ENCODE measurements at regions not wholly inside any gene's neighbourhood (a gene's known extent, or its start where the extent isn't known, plus 50 kb on each side); places are given as distances from the start of the nearest gene placed in this dataset.

DNA sequence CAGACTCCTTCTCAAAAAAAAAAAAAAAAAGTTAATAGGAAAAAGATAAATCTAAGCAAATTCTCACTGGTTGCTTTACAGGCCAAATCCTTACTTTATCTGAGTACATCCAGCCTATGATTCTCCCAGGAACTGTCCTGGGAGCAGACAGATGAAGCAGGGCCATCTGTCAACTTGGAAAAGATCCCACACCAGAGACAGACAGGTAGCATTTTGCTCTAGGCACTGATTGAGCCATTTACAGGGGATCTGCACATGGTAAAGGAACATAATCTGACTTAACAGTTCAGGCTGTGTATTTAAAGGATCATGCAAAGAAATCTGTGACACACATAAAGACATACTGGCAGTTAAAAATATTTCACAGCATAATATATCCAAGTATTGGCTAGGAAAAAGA, 1006.5 kb downstream of the TBL1XR1 start:
- TF ChIP-seq YY1 (IDR thresholded peaks at IDR 0.05; ENCODE audit: insufficient read depth, insufficient read length) (no peak), ZNF274 (IDR thresholded peaks at IDR 0.05; ENCODE audit: low read depth, low read length) (no peak), SUZ12 (IDR thresholded peaks at IDR 0.05; ENCODE audit: extremely low read depth, insufficient read depth, insufficient read length) (no peak)
- no peak for DNase-seq (ENCODE audit: low read depth, low spot score)
- H3K4me3 ChIP-seq (ENCODE audit: insufficient read length, low read depth) = no peak overlapping the region

GRCh38 chr3:176183181-176183580, 1014.1 kb downstream of the TBL1XR1 start:
- no peak for DNase-seq (ENCODE audit: low read depth, low spot score)

More for the DNA sequence above, 1006.5 kb downstream of the TBL1XR1 start:
- Histone ChIP-seq H3K9me3 (ENCODE audit: insufficient read depth, low read length) (no peaks in the 10 kb centered on the region), H3K9ac (ENCODE audit: insufficient read length, low read depth) (no peak overlapping the region), H3K27me3 (ENCODE audit: insufficient read depth, insufficient read length) (no peaks in the 10 kb centered on the region), H3K4me1 (ENCODE audit: insufficient read depth, insufficient read length) (no peaks in the 10 kb centered on the region), H3K36me3 (ENCODE audit: insufficient read depth, insufficient read length, low read length) (no peaks in the 10 kb centered on the region)

GRCh38 chr3:176174060-176174459, 1023.2 kb downstream of the TBL1XR1 start:
- no peak overlapping the region for H3K4me3 ChIP-seq (ENCODE audit: insufficient read length, low read depth)
- no peaks in the 10 kb centered on the region for H3K4me1 ChIP-seq (ENCODE audit: insufficient read depth, insufficient read length)
- TF ChIP-seq YY1 (IDR thresholded peaks at IDR 0.05; ENCODE audit: insufficient read depth, insufficient read length) (no peak), ZNF274 (IDR thresholded peaks at IDR 0.05; ENCODE audit: low read depth, low read length) (no peak), SUZ12 (IDR thresholded peaks at IDR 0.05; ENCODE audit: extremely low read depth, insufficient read depth, insufficient read length) (no peak)
- H3K36me3 ChIP-seq (ENCODE audit: insufficient read depth, insufficient read length, low read length) = no peaks in the 10 kb centered on the region
- no peaks in the 10 kb centered on the region for H3K9me3 ChIP-seq (ENCODE audit: insufficient read depth, low read length)
- no peaks in the 10 kb centered on the region for H3K27me3 ChIP-seq (ENCODE audit: insufficient read depth, insufficient read length)
- H3K9ac ChIP-seq (ENCODE audit: insufficient read length, low read depth) = no peak overlapping the region
- no peak for DNase-seq (ENCODE audit: low read depth, low spot score)

More at GRCh38 chr3:176183181-176183580, 1014.1 kb downstream of the TBL1XR1 start:
- Histone ChIP-seq H3K9me3 (ENCODE audit: insufficient read depth, low read length) (no peaks in the 10 kb centered on the region), H3K9ac (ENCODE audit: insufficient read length, low read depth) (no peak overlapping the region), H3K36me3 (ENCODE audit: insufficient read depth, insufficient read length, low read length) (no peaks in the 10 kb centered on the region), H3K4me1 (ENCODE audit: insufficient read depth, insufficient read length) (no peaks in the 10 kb centered on the region), H3K4me3 (ENCODE audit: insufficient read length, low read depth) (no peak overlapping the region), H3K27me3 (ENCODE audit: insufficient read depth, insufficient read length) (no peaks in the 10 kb centered on the region)
- TF ChIP-seq YY1 (IDR thresholded peaks at IDR 0.05; ENCODE audit: insufficient read depth, insufficient read length) (no peak), ZNF274 (IDR thresholded peaks at IDR 0.05; ENCODE audit: low read depth, low read length) (no peak), SUZ12 (IDR thresholded peaks at IDR 0.05; ENCODE audit: extremely low read depth, insufficient read depth, insufficient read length) (no peak)

GRCh38 chr3:176172492-176172891, 1024.8 kb downstream of the TBL1XR1 start:
- TF ChIP-seq ZNF274 (IDR thresholded peaks at IDR 0.05; ENCODE audit: low read depth, low read length) (no peak), YY1 (IDR thresholded peaks at IDR 0.05; ENCODE audit: insufficient read depth, insufficient read length) (no peak)
- no peak overlapping the region for H3K9ac ChIP-seq (ENCODE audit: insufficient read length, low read depth)

GRCh38 chr3:176167272-176167671, 1030.0 kb downstream of the TBL1XR1 start:
- Histone ChIP-seq H3K4me3 (ENCODE audit: insufficient read length, low read depth) (no peak overlapping the region), H3K27me3 (ENCODE audit: insufficient read depth, insufficient read length) (no peaks in the 10 kb centered on the region), H3K9me3 (ENCODE audit: insufficient read depth, low read length) (no peaks in the 10 kb centered on the region), H3K36me3 (ENCODE audit: insufficient read depth, insufficient read length, low read length) (no peaks in the 10 kb centered on the region), H3K4me1 (ENCODE audit: insufficient read depth, insufficient read length) (no peaks in the 10 kb centered on the region), H3K9ac (ENCODE audit: insufficient read length, low read depth) (no peak overlapping the region)
- no peak for DNase-seq (ENCODE audit: low read depth, low spot score)
- TF ChIP-seq SUZ12 (IDR thresholded peaks at IDR 0.05; ENCODE audit: extremely low read depth, insufficient read depth, insufficient read length) = no peak
- TF ChIP-seq YY1 (IDR thresholded peaks at IDR 0.05; ENCODE audit: insufficient read depth, insufficient read length) = no peak
- no peak for TF ChIP-seq ZNF274 (IDR thresholded peaks at IDR 0.05; ENCODE audit: low read depth, low read length)

More at GRCh38 chr3:176172492-176172891, 1024.8 kb downstream of the TBL1XR1 start:
- peak; percentile 32 for DNase-seq (ENCODE audit: low read depth, low spot score)
- H3K4me1 ChIP-seq (ENCODE audit: insufficient read depth, insufficient read length) = no peaks in the 10 kb centered on the region
- no peak overlapping the region for H3K4me3 ChIP-seq (ENCODE audit: insufficient read length, low read depth)
- no peaks in the 10 kb centered on the region for H3K9me3 ChIP-seq (ENCODE audit: insufficient read depth, low read length)
- H3K27me3 ChIP-seq (ENCODE audit: insufficient read depth, insufficient read length) = no peaks in the 10 kb centered on the region
- H3K36me3 ChIP-seq (ENCODE audit: insufficient read depth, insufficient read length, low read length) = no peaks in the 10 kb centered on the region

DNA sequence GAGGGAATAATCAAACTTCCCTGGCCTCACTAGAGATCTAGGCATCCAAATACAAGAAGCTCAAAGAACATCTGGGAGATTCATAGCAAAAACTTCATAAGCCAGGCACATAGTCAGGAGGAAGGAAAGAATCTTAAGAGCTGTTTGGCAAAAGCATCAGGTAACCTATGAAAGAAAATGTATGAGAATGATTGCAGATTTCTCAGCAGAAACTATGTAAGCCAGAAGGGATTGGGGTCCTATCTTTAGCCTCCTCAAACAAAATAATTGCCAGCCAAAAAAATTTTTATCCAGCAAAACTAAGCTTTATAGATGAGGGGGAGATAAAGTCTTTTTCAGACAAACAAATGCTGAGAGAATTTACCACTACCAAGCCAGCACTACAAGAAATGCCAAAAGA, 1036.3 kb downstream of the TBL1XR1 start:
- Histone ChIP-seq H3K9ac (ENCODE audit: insufficient read length, low read depth) (no peak overlapping the region), H3K4me1 (ENCODE audit: insufficient read depth, insufficient read length) (no peaks in the 10 kb centered on the region), H3K4me3 (ENCODE audit: insufficient read length, low read depth) (no peak overlapping the region), H3K9me3 (ENCODE audit: insufficient read depth, low read length) (0 out of 2 replicates have a peak, but pooled peaks cover 3% of the 10 kb centered on the region), H3K36me3 (ENCODE audit: insufficient read depth, insufficient read length, low read length) (no peaks in the 10 kb centered on the region), H3K27me3 (ENCODE audit: insufficient read depth, insufficient read length) (no peaks in the 10 kb centered on the region)
- TF ChIP-seq SUZ12 (IDR thresholded peaks at IDR 0.05; ENCODE audit: extremely low read depth, insufficient read depth, insufficient read length) (no peak), ZNF274 (IDR thresholded peaks at IDR 0.05; ENCODE audit: low read depth, low read length) (no peak), YY1 (IDR thresholded peaks at IDR 0.05; ENCODE audit: insufficient read depth, insufficient read length) (no peak)
- DNase-seq (ENCODE audit: low read depth, low spot score) = no peak

- DNase-seq (ENCODE audit: low read depth, low spot score) = no peak
- Histone ChIP-seq H3K9ac (ENCODE audit: insufficient read length, low read depth) (no peak overlapping the region), H3K9me3 (ENCODE audit: insufficient read depth, low read length) (0 out of 2 replicates have a peak, but pooled peaks cover 3% of the 10 kb centered on the region), H3K4me1 (ENCODE audit: insufficient read depth, insufficient read length) (no peaks in the 10 kb centered on the region), H3K4me3 (ENCODE audit: insufficient read length, low read depth) (no peak overlapping the region), H3K36me3 (ENCODE audit: insufficient read depth, insufficient read length, low read length) (no peaks in the 10 kb centered on the region), H3K27me3 (ENCODE audit: insufficient read depth, insufficient read length) (no peaks in the 10 kb centered on the region)
- no peak for TF ChIP-seq YY1 (IDR thresholded peaks at IDR 0.05; ENCODE audit: insufficient read depth, insufficient read length)
- no peak for TF ChIP-seq ZNF274 (IDR thresholded peaks at IDR 0.05; ENCODE audit: low read depth, low read length)
- no peak for TF ChIP-seq SUZ12 (IDR thresholded peaks at IDR 0.05; ENCODE audit: extremely low read depth, insufficient read depth, insufficient read length)
Measured at GRCh38 chr3:176159796-176160195, 1037.5 kb downstream of the TBL1XR1 start.
